ENCODE measurements at regions not wholly inside any gene's neighbourhood (a gene's known extent, or its start where the extent isn't known, plus 50 kb on each side); places are given as distances from the start of the nearest gene placed in this dataset.
A peak's percentile ranks its signal among the peaks of the same experiment; 100 is the strongest.

DNA sequence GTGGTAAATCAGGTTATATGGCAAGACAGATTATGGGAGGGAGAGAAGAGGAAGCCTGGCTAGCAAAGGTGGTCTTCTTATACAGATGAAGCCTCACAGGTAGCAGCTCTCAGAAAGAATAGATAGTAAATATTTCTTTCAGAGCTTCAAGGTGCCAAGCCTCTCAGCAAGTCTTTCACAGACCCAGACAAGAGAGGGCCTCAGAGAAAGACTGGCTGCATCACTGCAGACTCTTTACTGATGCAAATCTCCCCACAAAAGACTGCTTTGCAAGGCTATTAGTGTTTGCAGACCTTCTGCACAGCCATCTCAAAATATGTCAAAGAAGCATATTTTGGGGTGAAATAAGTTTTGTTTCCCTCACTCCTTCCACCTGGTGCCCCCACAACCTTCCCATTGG is 372.4 kb upstream of the RND3 start:
- no peaks in the 10 kb centered on the region for H3K79me2 ChIP-seq (replicated peaks; ENCODE audit: insufficient read depth)
- no peak for TF ChIP-seq EZH2 (IDR thresholded peaks at IDR 0.05; ENCODE audit: low read depth, unreplicated experiment)
- TF ChIP-seq, protein P1, sequence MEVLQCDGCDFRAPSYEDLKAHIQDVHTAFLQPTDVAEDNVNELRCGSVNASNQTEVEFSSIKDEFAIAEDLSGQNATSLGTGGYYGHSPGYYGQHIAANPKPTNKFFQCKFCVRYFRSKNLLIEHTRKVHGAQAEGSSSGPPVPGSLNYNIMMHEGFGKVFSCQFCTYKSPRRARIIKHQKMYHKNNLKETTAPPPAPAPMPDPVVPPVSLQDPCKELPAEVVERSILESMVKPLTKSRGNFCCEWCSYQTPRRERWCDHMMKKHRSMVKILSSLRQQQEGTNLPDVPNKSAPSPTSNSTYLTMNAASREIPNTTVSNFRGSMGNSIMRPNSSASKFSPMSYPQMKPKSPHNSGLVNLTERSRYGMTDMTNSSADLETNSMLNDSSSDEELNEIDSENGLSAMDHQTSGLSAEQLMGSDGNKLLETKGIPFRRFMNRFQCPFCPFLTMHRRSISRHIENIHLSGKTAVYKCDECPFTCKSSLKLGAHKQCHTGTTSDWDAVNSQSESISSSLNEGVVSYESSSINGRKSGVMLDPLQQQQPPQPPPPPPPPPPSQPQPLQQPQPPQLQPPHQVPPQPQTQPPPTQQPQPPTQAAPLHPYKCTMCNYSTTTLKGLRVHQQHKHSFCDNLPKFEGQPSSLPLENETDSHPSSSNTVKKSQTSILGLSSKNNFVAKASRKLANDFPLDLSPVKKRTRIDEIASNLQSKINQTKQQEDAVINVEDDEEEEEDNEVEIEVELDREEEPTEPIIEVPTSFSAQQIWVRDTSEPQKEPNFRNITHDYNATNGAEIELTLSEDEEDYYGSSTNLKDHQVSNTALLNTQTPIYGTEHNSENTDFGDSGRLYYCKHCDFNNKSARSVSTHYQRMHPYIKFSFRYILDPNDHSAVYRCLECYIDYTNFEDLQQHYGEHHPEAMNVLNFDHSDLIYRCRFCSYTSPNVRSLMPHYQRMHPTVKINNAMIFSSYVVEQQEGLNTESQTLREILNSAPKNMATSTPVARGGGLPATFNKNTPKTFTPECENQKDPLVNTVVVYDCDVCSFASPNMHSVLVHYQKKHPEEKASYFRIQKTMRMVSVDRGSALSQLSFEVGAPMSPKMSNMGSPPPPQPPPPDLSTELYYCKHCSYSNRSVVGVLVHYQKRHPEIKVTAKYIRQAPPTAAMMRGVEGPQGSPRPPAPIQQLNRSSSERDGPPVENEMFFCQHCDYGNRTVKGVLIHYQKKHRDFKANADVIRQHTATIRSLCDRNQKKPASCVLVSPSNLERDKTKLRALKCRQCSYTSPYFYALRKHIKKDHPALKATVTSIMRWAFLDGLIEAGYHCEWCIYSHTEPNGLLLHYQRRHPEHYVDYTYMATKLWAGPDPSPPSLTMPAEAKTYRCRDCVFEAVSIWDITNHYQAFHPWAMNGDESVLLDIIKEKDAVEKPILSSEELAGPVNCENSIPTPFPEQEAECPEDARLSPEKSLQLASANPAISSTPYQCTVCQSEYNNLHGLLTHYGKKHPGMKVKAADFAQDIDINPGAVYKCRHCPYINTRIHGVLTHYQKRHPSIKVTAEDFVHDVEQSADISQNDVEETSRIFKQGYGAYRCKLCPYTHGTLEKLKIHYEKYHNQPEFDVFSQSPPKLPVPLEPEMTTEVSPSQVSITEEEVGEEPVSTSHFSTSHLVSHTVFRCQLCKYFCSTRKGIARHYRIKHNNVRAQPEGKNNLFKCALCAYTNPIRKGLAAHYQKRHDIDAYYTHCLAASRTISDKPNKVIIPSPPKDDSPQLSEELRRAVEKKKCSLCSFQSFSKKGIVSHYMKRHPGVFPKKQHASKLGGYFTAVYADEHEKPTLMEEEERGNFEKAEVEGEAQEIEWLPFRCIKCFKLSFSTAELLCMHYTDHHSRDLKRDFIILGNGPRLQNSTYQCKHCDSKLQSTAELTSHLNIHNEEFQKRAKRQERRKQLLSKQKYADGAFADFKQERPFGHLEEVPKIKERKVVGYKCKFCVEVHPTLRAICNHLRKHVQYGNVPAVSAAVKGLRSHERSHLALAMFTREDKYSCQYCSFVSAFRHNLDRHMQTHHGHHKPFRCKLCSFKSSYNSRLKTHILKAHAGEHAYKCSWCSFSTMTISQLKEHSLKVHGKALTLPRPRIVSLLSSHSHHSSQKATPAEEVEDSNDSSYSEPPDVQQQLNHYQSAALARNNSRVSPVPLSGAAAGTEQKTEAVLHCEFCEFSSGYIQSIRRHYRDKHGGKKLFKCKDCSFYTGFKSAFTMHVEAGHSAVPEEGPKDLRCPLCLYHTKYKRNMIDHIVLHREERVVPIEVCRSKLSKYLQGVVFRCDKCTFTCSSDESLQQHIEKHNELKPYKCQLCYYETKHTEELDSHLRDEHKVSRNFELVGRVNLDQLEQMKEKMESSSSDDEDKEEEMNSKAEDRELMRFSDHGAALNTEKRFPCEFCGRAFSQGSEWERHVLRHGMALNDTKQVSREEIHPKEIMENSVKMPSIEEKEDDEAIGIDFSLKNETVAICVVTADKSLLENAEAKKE (CRISPR knock-in tag; IDR thresholded peaks at IDR 0.05): peak; percentile 58; the same call in 1 of the 2 replicates
- peaks cover 16% of the 10 kb centered on the region for H3K9me2 ChIP-seq (ENCODE audit: insufficient read depth)
- H3K27ac ChIP-seq (ENCODE audit: low read depth): no peak overlapping the region
- H4K20me1 ChIP-seq (replicated peaks; ENCODE audit: insufficient read depth): no peaks in the 10 kb centered on the region
- H3K4me2 ChIP-seq: peak overlapping the region; percentile 15; the same call in 1 of the 2 replicates
- H3K4me3 ChIP-seq: no peak overlapping the region
- peaks cover 5% of the 10 kb centered on the region; the same call in 1 of the 2 replicates for H3K36me3 ChIP-seq (ENCODE audit: insufficient read depth)
- ATAC-seq: peak; percentile 88
- H3F3A ChIP-seq (replicated peaks; ENCODE audit: low read depth): 0 out of 2 replicates have a peak, but pooled peaks cover 3% of the 10 kb centered on the region
- H2AFZ ChIP-seq: 0 out of 2 replicates have a peak overlapping the region, but pooled peaks have one; percentile 7
- DNase-seq (ENCODE audit: low spot score): peak; percentile 23
- H3K36me3 Mint-ChIP-seq (ENCODE audit: low read depth): peaks cover 59% of the 10 kb centered on the region
- peak overlapping the region; percentile 50; the same call in 1 of the 2 replicates for H3K27ac Mint-ChIP-seq
- no peak overlapping the region for H3K4me3 Mint-ChIP-seq
- peaks cover 15% of the 10 kb centered on the region; the same call in 1 of the 2 replicates for H3K4me1 ChIP-seq (ENCODE audit: insufficient read depth)
- peaks cover 6% of the 10 kb centered on the region for H3K27me3 Mint-ChIP-seq (ENCODE audit: insufficient read depth, low read depth, poor library complexity)
- peaks cover 16% of the 10 kb centered on the region for H3K4me1 Mint-ChIP-seq
- H3K9me3 Mint-ChIP-seq: peaks cover 47% of the 10 kb centered on the region
- no peaks in the 10 kb centered on the region for H3K27me3 ChIP-seq (ENCODE audit: insufficient read depth)

DNA sequence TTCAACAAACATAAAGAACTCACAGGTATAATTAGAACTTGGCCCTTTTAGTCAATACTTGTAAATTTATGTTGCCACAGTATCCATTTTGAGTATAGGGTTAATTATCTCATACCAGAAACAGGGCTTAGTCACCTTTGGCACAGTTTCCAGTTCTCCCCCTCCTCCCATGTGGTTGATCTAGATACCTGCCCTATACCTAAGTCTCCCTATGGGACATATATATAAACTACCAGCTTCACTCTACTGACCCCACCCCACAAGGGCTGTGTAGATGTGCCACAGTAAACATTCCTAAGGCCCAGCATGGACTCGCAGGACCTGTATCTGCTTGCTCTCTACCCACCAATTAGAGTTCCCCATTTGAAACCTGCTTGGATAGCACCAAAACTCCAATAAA is 371.7 kb upstream of the RND3 start:
- Mint-ChIP-seq H3K27ac (peak overlapping the region; percentile 89), H3K4me1 (peaks cover 16% of the 10 kb centered on the region), H3K36me3 (ENCODE audit: low read depth) (peaks cover 56% of the 10 kb centered on the region), H3K4me3 (no peak overlapping the region), H3K9me3 (peaks cover 43% of the 10 kb centered on the region), H3K27me3 (ENCODE audit: insufficient read depth, low read depth, poor library complexity) (peaks cover 6% of the 10 kb centered on the region)
- Histone ChIP-seq H3K36me3 (ENCODE audit: insufficient read depth) (peaks cover 6% of the 10 kb centered on the region; the same call in 1 of the 2 replicates), H3K4me2 (no peak overlapping the region), H3K27me3 (ENCODE audit: insufficient read depth) (no peaks in the 10 kb centered on the region), H3F3A (replicated peaks; ENCODE audit: low read depth) (0 out of 2 replicates have a peak, but pooled peaks cover 3% of the 10 kb centered on the region), H4K20me1 (replicated peaks; ENCODE audit: insufficient read depth) (no peaks in the 10 kb centered on the region), H3K79me2 (replicated peaks; ENCODE audit: insufficient read depth) (no peaks in the 10 kb centered on the region), H3K4me1 (ENCODE audit: insufficient read depth) (peaks cover 15% of the 10 kb centered on the region; the same call in 1 of the 2 replicates), H2AFZ (peak overlapping the region; percentile 33; the same call in 1 of the 2 replicates), H3K4me3 (no peak overlapping the region), H3K9me2 (ENCODE audit: insufficient read depth) (peaks cover 21% of the 10 kb centered on the region), H3K27ac (ENCODE audit: low read depth) (no peak overlapping the region)
- no peak for DNase-seq (ENCODE audit: low spot score)
- ATAC-seq: no peak
- TF ChIP-seq EZH2 (IDR thresholded peaks at IDR 0.05; ENCODE audit: low read depth, unreplicated experiment) (no peak), STAT1 (IDR thresholded peaks at IDR 0.05; ENCODE audit: unreplicated experiment) (no peak), JUNB (IDR thresholded peaks at IDR 0.05; ENCODE audit: unreplicated experiment) (no peak), POLR2AphosphoS5 (IDR thresholded peaks at IDR 0.05; ENCODE audit: low read depth) (no peak)
- TF ChIP-seq, protein P2, sequence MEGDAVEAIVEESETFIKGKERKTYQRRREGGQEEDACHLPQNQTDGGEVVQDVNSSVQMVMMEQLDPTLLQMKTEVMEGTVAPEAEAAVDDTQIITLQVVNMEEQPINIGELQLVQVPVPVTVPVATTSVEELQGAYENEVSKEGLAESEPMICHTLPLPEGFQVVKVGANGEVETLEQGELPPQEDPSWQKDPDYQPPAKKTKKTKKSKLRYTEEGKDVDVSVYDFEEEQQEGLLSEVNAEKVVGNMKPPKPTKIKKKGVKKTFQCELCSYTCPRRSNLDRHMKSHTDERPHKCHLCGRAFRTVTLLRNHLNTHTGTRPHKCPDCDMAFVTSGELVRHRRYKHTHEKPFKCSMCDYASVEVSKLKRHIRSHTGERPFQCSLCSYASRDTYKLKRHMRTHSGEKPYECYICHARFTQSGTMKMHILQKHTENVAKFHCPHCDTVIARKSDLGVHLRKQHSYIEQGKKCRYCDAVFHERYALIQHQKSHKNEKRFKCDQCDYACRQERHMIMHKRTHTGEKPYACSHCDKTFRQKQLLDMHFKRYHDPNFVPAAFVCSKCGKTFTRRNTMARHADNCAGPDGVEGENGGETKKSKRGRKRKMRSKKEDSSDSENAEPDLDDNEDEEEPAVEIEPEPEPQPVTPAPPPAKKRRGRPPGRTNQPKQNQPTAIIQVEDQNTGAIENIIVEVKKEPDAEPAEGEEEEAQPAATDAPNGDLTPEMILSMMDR (conservative IDR thresholded peaks at IDR 0.05; ENCODE audit: low read depth in 2 of 2): no peak
- TF ChIP-seq, protein P3, sequence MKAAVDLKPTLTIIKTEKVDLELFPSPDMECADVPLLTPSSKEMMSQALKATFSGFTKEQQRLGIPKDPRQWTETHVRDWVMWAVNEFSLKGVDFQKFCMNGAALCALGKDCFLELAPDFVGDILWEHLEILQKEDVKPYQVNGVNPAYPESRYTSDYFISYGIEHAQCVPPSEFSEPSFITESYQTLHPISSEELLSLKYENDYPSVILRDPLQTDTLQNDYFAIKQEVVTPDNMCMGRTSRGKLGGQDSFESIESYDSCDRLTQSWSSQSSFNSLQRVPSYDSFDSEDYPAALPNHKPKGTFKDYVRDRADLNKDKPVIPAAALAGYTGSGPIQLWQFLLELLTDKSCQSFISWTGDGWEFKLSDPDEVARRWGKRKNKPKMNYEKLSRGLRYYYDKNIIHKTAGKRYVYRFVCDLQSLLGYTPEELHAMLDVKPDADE (IDR thresholded peaks at IDR 0.05): no peak

All from GM23338 (cell line).